K562 (cell line): ENCODE measurements at regions not wholly inside any gene's neighbourhood (a gene's known extent, or its start where the extent isn't known, plus 50 kb on each side); places are given as distances from the start of the nearest gene placed in this dataset.

ENCODE experiments used
- ATAC-seq: fragments of 200-7000 bp; cut with Tn5 transposase; 3 replicates; pipeline ENCODE4 v1.9.1; 2020; ENCODE audit warnings: moderate library complexity
- BruUV-seq: library from RNA; stranded (reverse); fragments of 400-500 nt; replicated peaks from 2 replicates; lab custom pipeline; 2021; lab: Mats Ljungman, UMichigan
- CTCF ChIA-PET: fragments of 300-600 bp; formaldehyde crosslinking; extraction: SDS; loops from one replicate; lab custom pipeline; 2021; ENCODE audit warnings: low intra/inter-chr PET ratio; lab: Yijun Ruan, JAX
- POLR2A ChIA-PET: fragments of 300-600, 350-650 bp; sonication (Branson Sonifier 250); formaldehyde crosslinking; extraction: SDS; loops from one replicate; lab custom pipeline; 2021; ENCODE audit warnings: antibody characterized with exemption, inconsistent platforms; lab: Yijun Ruan, JAX
- DNase-seq, 4 experiments: peaks; one replicate each; pipeline versions ENCODE4 v3.0.0 to v3.0.0-alpha.2; 2011 to 2018; ENCODE audit warnings: low spot score in 3 of 4, mixed read lengths in 3 of 4; ENCODE audit errors: extremely low read depth in 1 of 4
- FAIRE-seq: peaks from 2 replicates; lab custom pipeline; 2011; peaks lifted over from hg19 to GRCh38; lab: Jason Lieb, UNC
- H2AFZ ChIP-seq: 2 replicates; pipeline ENCODE4 v1.6.0; 2011; ENCODE audit warnings: low read depth, low read length, control low read depth, inconsistent platforms
- H3K27ac ChIP-seq: fragments of 200-600 bp; 3 replicates; pipeline ENCODE4 v1.8.0; 2011; ENCODE audit warnings: low read depth, mild to moderate bottlenecking, control low read depth, inconsistent platforms, low read length, moderate library complexity, mixed read lengths; ENCODE audit errors: extremely low read depth
- H3K27me3 ChIP-seq, 2 experiments: fragments of 300-600 bp in 1 of 2; 2 replicates in 1 of 2; 3 replicates in 1 of 2; pipeline versions ENCODE4 v1.6.0 to v1.8.0; 2011; ENCODE audit warnings: inconsistent platforms in 2 of 2, low read length in 2 of 2, mild to moderate bottlenecking in 1 of 2, mixed read lengths in 1 of 2, moderate library complexity in 1 of 2; ENCODE audit not compliant: control insufficient read depth in 2 of 2, insufficient read depth in 2 of 2
- H3K36me3 ChIP-seq: fragments of 300-600 bp; 3 replicates; pipeline ENCODE4 v1.8.0; 2011; ENCODE audit warnings: mild to moderate bottlenecking, low read length, inconsistent platforms; ENCODE audit not compliant: control insufficient read depth, insufficient read depth
- H3K4me1 ChIP-seq, 2 experiments: fragments of 200-600 bp in 1 of 2; replicated peaks in 1 of 2; 2 replicates in 1 of 2; 3 replicates in 1 of 2; pipeline versions ENCODE4 v1.5.1 to v1.8.0; 2011; ENCODE audit warnings: inconsistent platforms in 2 of 2, low read length in 2 of 2, mild to moderate bottlenecking in 1 of 2, mixed read lengths in 1 of 2, moderate library complexity in 1 of 2; ENCODE audit not compliant: control insufficient read depth in 2 of 2, insufficient read depth in 2 of 2
- H3K4me2 ChIP-seq: 2 replicates; pipeline ENCODE4 v1.6.1; 2011; ENCODE audit warnings: low read length, control low read depth, inconsistent platforms, mixed read lengths; ENCODE audit not compliant: insufficient read depth
- H3K4me3 ChIP-seq: fragments of 200-600 bp; sonication (generic), shearing (Covaris generic); 2 replicates; pipeline ENCODE4 v1.5.1; 2016; ENCODE audit warnings: control low read depth, inconsistent platforms
- H3K79me2 ChIP-seq: fragments of 200-600 bp; 3 replicates; pipeline ENCODE4 v1.8.0; 2011; ENCODE audit warnings: low read length, inconsistent platforms; ENCODE audit not compliant: control insufficient read depth, insufficient read depth
- H3K9ac ChIP-seq, 2 experiments: 2 replicates each; pipeline versions ENCODE4 v1.6.0 to v1.6.1; 2011; ENCODE audit warnings: low read depth in 2 of 2, low read length in 2 of 2, control low read depth in 1 of 2, inconsistent platforms in 1 of 2, mild to moderate bottlenecking in 1 of 2, mixed read lengths in 1 of 2; ENCODE audit not compliant: insufficient read depth in 1 of 2
- H3K9me1 ChIP-seq: one replicate; pipeline ENCODE4 v1.6.0; 2011; ENCODE audit warnings: inconsistent platforms, mild to moderate bottlenecking, low read length, moderate library complexity; ENCODE audit not compliant: control insufficient read depth, insufficient read depth
- H3K9me3 ChIP-seq: replicated peaks from 2 replicates; pipeline ENCODE4 v1.5.1; 2011; ENCODE audit warnings: low read depth, low read length, inconsistent platforms; ENCODE audit not compliant: control insufficient read depth, insufficient read depth
- H4K20me1 ChIP-seq: replicated peaks from 2 replicates; pipeline ENCODE4 v1.6.1; 2011; ENCODE audit warnings: low read length, inconsistent platforms, mixed read lengths; ENCODE audit not compliant: control insufficient read depth, insufficient read depth
- CHD2 ChIP-seq: IDR thresholded peaks from 2 replicates; pipeline ENCODE4 v1.6.1; 2011; ENCODE audit warnings: low read depth, low read length
- CREB1 ChIP-seq, 2 experiments: sonication (generic) in 1 of 2; formaldehyde crosslinking in 1 of 2; IDR thresholded peaks; 2 replicates each; pipeline versions ENCODE4 v1.6.1 to v1.8.0; 2012 to 2022; ENCODE audit warnings: inconsistent platforms in 1 of 2, mild to moderate bottlenecking in 1 of 2, missing genetic modification reagents in 1 of 2, moderate library complexity in 1 of 2
- GATAD2B ChIP-seq: fragments of 450-650 bp; IDR thresholded peaks from 2 replicates; pipeline ENCODE4 v1.6.1; 2017; ENCODE audit warnings: mild to moderate bottlenecking, borderline replicate concordance
- MTF1 ChIP-seq: fragments of 250-450 bp; sonication (Bioruptor Pico); IDR thresholded peaks from 2 replicates; pipeline ENCODE4 v1.9.0; 2021; ENCODE audit warnings: moderate library complexity, mild to moderate bottlenecking, inconsistent platforms, borderline replicate concordance
- NBN ChIP-seq: fragments of 450-650 bp; IDR thresholded peaks from 2 replicates; pipeline ENCODE4 v1.6.1; 2016; ENCODE audit warnings: low read depth, mild to moderate bottlenecking
- RBM14 ChIP-seq: fragments of 200-400 bp; formaldehyde crosslinking; IDR thresholded peaks from 2 replicates; pipeline ENCODE4 v1.6.1; 2018; ENCODE audit warnings: low read depth, mild to moderate bottlenecking, low read length, moderate library complexity, borderline replicate concordance; ENCODE audit not compliant: insufficient read depth
- RFX5 ChIP-seq: IDR thresholded peaks from 2 replicates; pipeline ENCODE4 v1.6.1; 2011; ENCODE audit warnings: low read depth, mild to moderate bottlenecking, improper control_type of control experiment, low read length
- SRSF7 ChIP-seq: fragments of 200-400 bp; formaldehyde crosslinking; optimal IDR thresholded peaks from 2 replicates; pipeline ENCODE3; 2017; ENCODE audit warnings: mild to moderate bottlenecking, low read depth, low read length
- ZBTB40 ChIP-seq, 2 experiments: fragments of 450-650 bp in 1 of 2; sonication (generic) in 1 of 2; formaldehyde crosslinking in 1 of 2; IDR thresholded peaks; 2 replicates each; pipeline versions ENCODE4 v1.7.1 to v1.9.0; 2016 to 2022; ENCODE audit warnings: inconsistent platforms in 1 of 2, mild to moderate bottlenecking in 1 of 2, missing genetic modification reagents in 1 of 2
- ZNF133 ChIP-seq: fragments of 250-450 bp; sonication (Bioruptor Pico); IDR thresholded peaks from 2 replicates; pipeline ENCODE4 v1.4.0; 2020; ENCODE audit warnings: mild to moderate bottlenecking
- ZNF583 ChIP-seq: fragments of 250-450 bp; sonication (Bioruptor Pico); IDR thresholded peaks from 2 replicates; pipeline ENCODE4 v1.4.0; 2020
- ZNF766 ChIP-seq: fragments of 200-800 bp; sonication (Bioruptor generic); conservative IDR thresholded peaks from 2 replicates; pipeline ENCODE4 v1.6.1; 2016; ENCODE audit warnings: missing genetic modification characterization, missing compliant biosample characterization
- WGBS: fragments of 100-300 bp; shearing (Covaris generic); methylation state at CpG from one replicate; pipeline ENCODE4 v1.1.6; 2016; ENCODE audit warnings: low coverage, mixed read lengths; ENCODE audit not compliant: insufficient coverage; ENCODE audit errors: missing lambda C conversion rate; 5-methylcytosine and 5-hydroxymethylcytosine counted together
- in situ Hi-C: fragments of 300-500 bp; cut with MboI; formaldehyde crosslinking; loops from 4 replicates; pipeline ENCODE4 v1.15.0; 2018; ENCODE audit warnings: inconsistent platforms, mixed read lengths
- intact Hi-C: fragments of 100-400 bp; cut with micrococcal nuclease; formaldehyde crosslinking; loops from 2 replicates; pipeline ENCODE4 v1.14.2; 2022

GRCh38 chr6:91506509-91506908 lies 919.6 kb upstream of the MAP3K7 start:
- CTCF ChIA-PET: no interaction called here
- 0 out of 2 replicates have a peak, but pooled peaks cover 1% of the 10 kb centered on the region for H3K9me3 ChIP-seq
- in situ Hi-C loops (no loop called here), intact Hi-C loops (no loop called here)
- H3K4me2 ChIP-seq: no peak overlapping the region
- no peaks in the 10 kb centered on the region for H3K4me1 ChIP-seq
- H3K27me3 ChIP-seq: no peaks in the 10 kb centered on the region
- POLR2A ChIA-PET: no interaction called here
- no peak overlapping the region for H3K4me3 ChIP-seq
- no TSS peak for BruUV-seq
- H4K20me1 ChIP-seq: no peaks in the 10 kb centered on the region
- no peaks in the 10 kb centered on the region for H3K36me3 ChIP-seq
- no peak for DNase-seq
- no peaks in the 10 kb centered on the region for H3K79me2 ChIP-seq
- H3K9ac ChIP-seq: no peak overlapping the region
- H3K9me1 ChIP-seq: no peaks in the 10 kb centered on the region
- no peak overlapping the region for H2AFZ ChIP-seq
- H3K27ac ChIP-seq: no peak overlapping the region
- ATAC-seq: no peak
- no peak for FAIRE-seq
- WGBS: 0% methylated on average over 5 of the region's 5 CpGs
- no peak for TF ChIP-seq MTF1 (CRISPR knock-in tag)
- TF ChIP-seq ZNF583: no peak
- TF ChIP-seq ZBTB40 (IDR thresholded peaks at IDR 0.05): no peak
- no peak for TF ChIP-seq ZBTB40 (CRISPR knock-in tag; IDR thresholded peaks at IDR 0.05)
- TF ChIP-seq NBN: no peak
- TF ChIP-seq RBM14: no peak
- TF ChIP-seq ZNF766 (CRISPR knock-in tag): no peak
- TF ChIP-seq RFX5: no peak
- no peak for TF ChIP-seq ZNF133 (CRISPR knock-in tag)
- TF ChIP-seq SRSF7: no peak
- no peak for TF ChIP-seq CREB1 (IDR thresholded peaks at IDR 0.05)
- no peak for TF ChIP-seq CREB1 (CRISPR knock-in tag; IDR thresholded peaks at IDR 0.05)
- no peak for TF ChIP-seq CHD2
- no peak for TF ChIP-seq GATAD2B
